HCT116 (cell line): ENCODE measurements at regions not wholly inside any gene's neighbourhood (a gene's known extent, or its start where the extent isn't known, plus 50 kb on each side); places are given as distances from the start of the nearest gene placed in this dataset.

Experiments used
- ATAC-seq: fragments of 200-7000 bp; cut with Tn5 transposase; 2 replicates; pipeline ENCODE4 v1.9.1; 2020; ENCODE audit warnings: mild to moderate bottlenecking, moderate library complexity
- BruUV-seq: library from RNA; stranded (reverse); fragments of 400-500 nt; replicated peaks from 2 replicates; lab custom pipeline; 2021; lab: Mats Ljungman, UMichigan
- CTCF ChIA-PET: fragments of 300-600 bp; sonication (Branson Sonifier 250); formaldehyde crosslinking; loops from one replicate; lab custom pipeline; 2021; ENCODE audit warnings: antibody characterized with exemption; lab: Charles Lee
- POLR2A ChIA-PET: fragments of 300-600, 350-600 bp; sonication (Branson Sonifier 250); formaldehyde crosslinking; loops from one replicate; lab custom pipeline; 2021; ENCODE audit warnings: antibody characterized with exemption; lab: Charles Lee
- RAD21 ChIA-PET, 2 experiments: fragments of 300-600 bp; sonication (Branson Sonifier 250); formaldehyde crosslinking; loops; one replicate each; lab custom pipeline; 2023; ENCODE audit warnings: low total read pairs in 2 of 2; ENCODE audit not compliant: uncharacterized antibody in 2 of 2, unreplicated experiment in 2 of 2, low non-redundant PET in 1 of 2; lab: Charles Lee
- DNase-seq: peaks from one replicate; pipeline ENCODE4 v3.0.0-alpha.2; 2010; ENCODE audit warnings: low read depth, low spot score
- H2AFZ ChIP-seq: fragments of 200-600 bp; shearing (Covaris generic), sonication (generic); 2 replicates; pipeline ENCODE4 v1.6.1; 2017; ENCODE audit warnings: low read depth, mixed run types, mixed read lengths, antibody characterized with exemption, low read length; ENCODE audit not compliant: poor library complexity, severe bottlenecking
- H3K27ac ChIP-seq: 2 replicates; pipeline ENCODE4 v1.5.1; 2012; ENCODE audit warnings: low read depth, low read length
- H3K27me3 ChIP-seq: fragments of 200-600 bp; sonication (generic); 2 replicates; pipeline ENCODE4 v1.6.1; 2016; ENCODE audit warnings: mixed run types, low read length, mixed read lengths; ENCODE audit not compliant: insufficient read depth
- H3K36me3 ChIP-seq, 2 experiments: fragments of 200-500 bp in 1 of 2; fragments of 200-600 bp in 1 of 2; sonication (Bioruptor generic) in 1 of 2; sonication (generic) in 1 of 2; 2 replicates each; pipeline versions ENCODE4 v1.5.1 to v1.6.1; 2014 to 2016; ENCODE audit warnings: low read length in 2 of 2, inconsistent platforms in 1 of 2, mixed read lengths in 1 of 2, mixed run types in 1 of 2; ENCODE audit not compliant: insufficient read depth in 2 of 2, control insufficient read depth in 1 of 2
- H3K4me1 ChIP-seq, 2 experiments: fragments of 200-600 bp in 1 of 2; sonication (generic) in 1 of 2; 2 replicates each; pipeline versions ENCODE4 v1.5.1 to v1.6.1; 2012 to 2017; ENCODE audit warnings: low read length in 2 of 2, inconsistent platforms in 1 of 2, mild to moderate bottlenecking in 1 of 2, mixed read lengths in 1 of 2, mixed run types in 1 of 2, moderate library complexity in 1 of 2; ENCODE audit not compliant: insufficient read depth in 2 of 2, control insufficient read depth in 1 of 2
- H3K4me2 ChIP-seq: fragments of 200-600 bp; sonication (generic); 2 replicates; pipeline ENCODE4 v1.6.1; 2017; ENCODE audit warnings: mixed run types, low read length, mixed read lengths
- H3K4me3 ChIP-seq, 2 experiments: fragments of 200-600 bp in 1 of 2; sonication (generic) in 1 of 2; replicated peaks in 1 of 2; 2 replicates each; pipeline ENCODE4 v1.5.1; 2011 to 2016; ENCODE audit warnings: low read length in 2 of 2, control low read depth in 1 of 2, low read depth in 1 of 2, mild to moderate bottlenecking in 1 of 2, mixed read lengths in 1 of 2, mixed run types in 1 of 2
- H3K79me2 ChIP-seq: fragments of 200-600 bp; sonication (generic); 2 replicates; pipeline ENCODE4 v1.6.1; 2017; ENCODE audit warnings: mild to moderate bottlenecking, mixed run types, low read length, moderate library complexity, mixed read lengths; ENCODE audit not compliant: insufficient read depth
- H3K9ac ChIP-seq: fragments of 200-600 bp; sonication (generic); 2 replicates; pipeline ENCODE4 v1.6.1; 2016; ENCODE audit warnings: low read length, mixed read lengths
- H3K9me2 ChIP-seq: fragments of 200-600 bp; sonication (generic), shearing (Covaris generic); 2 replicates; pipeline ENCODE4 v1.6.1; 2017; ENCODE audit warnings: mixed run types, mild to moderate bottlenecking, moderate library complexity; ENCODE audit not compliant: insufficient read depth
- H3K9me3 ChIP-seq, 2 experiments: fragments of 200-500 bp in 1 of 2; fragments of 200-600 bp in 1 of 2; sonication (Bioruptor generic) in 1 of 2; sonication (generic) in 1 of 2; 2 replicates each; pipeline ENCODE4 v1.6.1; 2014 to 2017; ENCODE audit warnings: low read length in 2 of 2, mixed read lengths in 2 of 2, inconsistent platforms in 1 of 2, low read depth in 1 of 2, mild to moderate bottlenecking in 1 of 2, mixed run types in 1 of 2, moderate library complexity in 1 of 2; ENCODE audit not compliant: control insufficient read depth in 1 of 2, insufficient read depth in 1 of 2
- H4K20me1 ChIP-seq: fragments of 200-600 bp; sonication (generic), shearing (Covaris generic); 2 replicates; pipeline ENCODE4 v1.6.1; 2017; ENCODE audit warnings: mixed run types, mild to moderate bottlenecking, moderate library complexity; ENCODE audit not compliant: insufficient read depth
- CEBPB ChIP-seq: IDR thresholded peaks from 2 replicates; pipeline ENCODE4 v1.6.1; 2012; ENCODE audit warnings: low read depth
- POLR2A ChIP-seq: IDR thresholded peaks from 2 replicates; pipeline ENCODE4 v1.7.0; 2011; ENCODE audit warnings: borderline replicate concordance; ENCODE audit not compliant: insufficient read depth, insufficient read length; ENCODE audit errors: extremely low read depth
- intact Hi-C: fragments of 100-400 bp; cut with micrococcal nuclease; formaldehyde crosslinking; loops from 2 replicates; pipeline ENCODE4 v1.10.0; 2022
- TF ChIP-seq, protein P1 (sequence below): IDR thresholded peaks from 2 replicates; pipeline ENCODE4 v1.6.1; 2011; ENCODE audit warnings: mild to moderate bottlenecking, low read length, moderate library complexity; ENCODE audit not compliant: insufficient replicate concordance; ENCODE audit errors: extremely low read depth
- TF ChIP-seq, protein P2 (sequence below): IDR thresholded peaks from 2 replicates; pipeline ENCODE4 v1.6.1; 2012; ENCODE audit warnings: low read depth

DNA sequence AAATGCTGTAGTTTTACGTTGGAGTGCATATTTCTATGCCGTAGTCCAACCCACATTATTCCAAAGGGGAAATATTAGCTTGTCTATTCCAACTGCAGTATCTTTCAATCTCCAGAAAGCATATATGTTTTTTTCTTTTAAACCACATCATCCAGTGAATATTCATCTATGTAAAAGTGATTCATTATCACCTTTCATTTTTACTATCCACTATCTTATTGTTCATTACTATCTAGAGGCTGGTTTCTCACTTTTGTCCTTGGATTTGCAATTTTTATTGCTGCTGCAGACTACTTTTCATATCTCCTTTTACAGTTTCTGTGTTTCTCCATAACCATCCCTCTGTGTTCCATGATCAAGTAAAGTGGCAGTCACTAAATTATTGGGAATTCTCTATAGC is 1097.2 kb upstream of the TENM4 start:
- no TSS peak for BruUV-seq
- ATAC-seq (no peak), DNase-seq (no peak)
- Histone ChIP-seq H3K9ac (no peak overlapping the region), H3K9me3 (no peaks in the 10 kb centered on the region; a peak in 2 of 4 replicates), H3K36me3 (no peaks in the 10 kb centered on the region), H2AFZ (no peak overlapping the region), H4K20me1 (no peaks in the 10 kb centered on the region), H3K4me1 (no peaks in the 10 kb centered on the region), H3K9me2 (no peaks in the 10 kb centered on the region), H3K27me3 (no peaks in the 10 kb centered on the region), H3K4me2 (no peak overlapping the region), H3K79me2 (no peaks in the 10 kb centered on the region), H3K27ac (no peak overlapping the region), H3K4me3 (no peak overlapping the region)
- RAD21 ChIA-PET: no interaction called here
- TF ChIP-seq CEBPB: no peak
- TF ChIP-seq, protein P1, sequence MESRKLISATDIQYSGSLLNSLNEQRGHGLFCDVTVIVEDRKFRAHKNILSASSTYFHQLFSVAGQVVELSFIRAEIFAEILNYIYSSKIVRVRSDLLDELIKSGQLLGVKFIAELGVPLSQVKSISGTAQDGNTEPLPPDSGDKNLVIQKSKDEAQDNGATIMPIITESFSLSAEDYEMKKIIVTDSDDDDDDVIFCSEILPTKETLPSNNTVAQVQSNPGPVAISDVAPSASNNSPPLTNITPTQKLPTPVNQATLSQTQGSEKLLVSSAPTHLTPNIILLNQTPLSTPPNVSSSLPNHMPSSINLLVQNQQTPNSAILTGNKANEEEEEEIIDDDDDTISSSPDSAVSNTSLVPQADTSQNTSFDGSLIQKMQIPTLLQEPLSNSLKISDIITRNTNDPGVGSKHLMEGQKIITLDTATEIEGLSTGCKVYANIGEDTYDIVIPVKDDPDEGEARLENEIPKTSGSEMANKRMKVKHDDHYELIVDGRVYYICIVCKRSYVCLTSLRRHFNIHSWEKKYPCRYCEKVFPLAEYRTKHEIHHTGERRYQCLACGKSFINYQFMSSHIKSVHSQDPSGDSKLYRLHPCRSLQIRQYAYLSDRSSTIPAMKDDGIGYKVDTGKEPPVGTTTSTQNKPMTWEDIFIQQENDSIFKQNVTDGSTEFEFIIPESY: no peak
- TF ChIP-seq, protein P2, sequence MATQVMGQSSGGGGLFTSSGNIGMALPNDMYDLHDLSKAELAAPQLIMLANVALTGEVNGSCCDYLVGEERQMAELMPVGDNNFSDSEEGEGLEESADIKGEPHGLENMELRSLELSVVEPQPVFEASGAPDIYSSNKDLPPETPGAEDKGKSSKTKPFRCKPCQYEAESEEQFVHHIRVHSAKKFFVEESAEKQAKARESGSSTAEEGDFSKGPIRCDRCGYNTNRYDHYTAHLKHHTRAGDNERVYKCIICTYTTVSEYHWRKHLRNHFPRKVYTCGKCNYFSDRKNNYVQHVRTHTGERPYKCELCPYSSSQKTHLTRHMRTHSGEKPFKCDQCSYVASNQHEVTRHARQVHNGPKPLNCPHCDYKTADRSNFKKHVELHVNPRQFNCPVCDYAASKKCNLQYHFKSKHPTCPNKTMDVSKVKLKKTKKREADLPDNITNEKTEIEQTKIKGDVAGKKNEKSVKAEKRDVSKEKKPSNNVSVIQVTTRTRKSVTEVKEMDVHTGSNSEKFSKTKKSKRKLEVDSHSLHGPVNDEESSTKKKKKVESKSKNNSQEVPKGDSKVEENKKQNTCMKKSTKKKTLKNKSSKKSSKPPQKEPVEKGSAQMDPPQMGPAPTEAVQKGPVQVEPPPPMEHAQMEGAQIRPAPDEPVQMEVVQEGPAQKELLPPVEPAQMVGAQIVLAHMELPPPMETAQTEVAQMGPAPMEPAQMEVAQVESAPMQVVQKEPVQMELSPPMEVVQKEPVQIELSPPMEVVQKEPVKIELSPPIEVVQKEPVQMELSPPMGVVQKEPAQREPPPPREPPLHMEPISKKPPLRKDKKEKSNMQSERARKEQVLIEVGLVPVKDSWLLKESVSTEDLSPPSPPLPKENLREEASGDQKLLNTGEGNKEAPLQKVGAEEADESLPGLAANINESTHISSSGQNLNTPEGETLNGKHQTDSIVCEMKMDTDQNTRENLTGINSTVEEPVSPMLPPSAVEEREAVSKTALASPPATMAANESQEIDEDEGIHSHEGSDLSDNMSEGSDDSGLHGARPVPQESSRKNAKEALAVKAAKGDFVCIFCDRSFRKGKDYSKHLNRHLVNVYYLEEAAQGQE: no peak
- TF ChIP-seq POLR2A: no peak
- intact Hi-C loops: no loop called here
- POLR2A ChIA-PET: no interaction called here
- CTCF ChIA-PET: no interaction called here
